Sigmoid colon (tissue), 6 donors: ENCODE measurements at regions not wholly inside any gene's neighbourhood (a gene's known extent, or its start where the extent isn't known, plus 50 kb on each side); places are given as distances from the start of the nearest gene placed in this dataset.

ENCODE experiments used
- DNase-seq: peaks from one replicate; pipeline ENCODE4 v3.0.0-alpha.2; 2019
- H3K27ac ChIP-seq, 4 donors: fragments of 200-600 bp; sonication (generic); one replicate each; pipeline ENCODE4 v1.5.1; 2016 to 2019; ENCODE audit warnings: mild to moderate bottlenecking in 1 of 4
- H3K27me3 ChIP-seq, 3 donors: fragments of 200-600 bp; sonication (generic); one replicate each; pipeline ENCODE4 v1.5.1; 2019; ENCODE audit warnings: mild to moderate bottlenecking in 1 of 3
- H3K36me3 ChIP-seq, 4 donors: fragments of 200-600 bp; sonication (generic); one replicate each; pipeline ENCODE4 v1.5.1; 2016 to 2019
- H3K4me1 ChIP-seq, 4 donors: fragments of 200-600 bp; sonication (generic); one replicate each; pipeline ENCODE4 v1.5.1; 2017 to 2019
- H3K4me3 ChIP-seq, 4 donors: fragments of 200-600 bp; sonication (generic); one replicate each; pipeline ENCODE4 v1.5.1; 2017 to 2019; ENCODE audit warnings: mild to moderate bottlenecking in 2 of 4, moderate library complexity in 1 of 4
- H3K9me3 ChIP-seq, 4 donors: fragments of 200-600 bp in 3 of 4; sonication (generic) in 3 of 4; one replicate each; pipeline versions ENCODE4 v1.5.1 to v1.6.1; 2013 to 2019
- CTCF ChIP-seq, 4 experiments: fragments of 450-650 bp in 3 of 4; fragments of 200-600 bp in 1 of 4; IDR thresholded peaks; one replicate each; pipeline ENCODE4 v1.5.1; 2016 to 2019; ENCODE audit warnings: antibody characterized with exemption in 4 of 4, mild to moderate bottlenecking in 3 of 4, moderate library complexity in 2 of 4
- EP300 ChIP-seq, 4 donors: sonication (generic); formaldehyde crosslinking; IDR thresholded peaks; one replicate each; pipeline ENCODE4 v1.6.1; 2017; ENCODE audit warnings: antibody characterized with exemption in 4 of 4
- POLR2A ChIP-seq, 2 donors: fragments of 450-650 bp; IDR thresholded peaks; one replicate each; pipeline ENCODE4 v1.6.1; 2016; ENCODE audit warnings: antibody characterized with exemption in 2 of 2, mild to moderate bottlenecking in 2 of 2, moderate library complexity in 2 of 2
- POLR2AphosphoS5 ChIP-seq, 4 donors: sonication (generic); formaldehyde crosslinking; IDR thresholded peaks; one replicate each; pipeline ENCODE4 v1.6.1; 2017; ENCODE audit warnings: antibody characterized with exemption in 4 of 4
- WGBS, 2 donors: extraction: QIAGEN DNeasy Blood & Tissue Kit; methylation state at CpG; one replicate each; pipeline ENCODE4 v1.1.7; 2013; 5-methylcytosine and 5-hydroxymethylcytosine counted together
- intact Hi-C: fragments of 100-400 bp; cut with DNase I; formaldehyde crosslinking; loops from one replicate; pipeline ENCODE4 v1.15.1; 2023
- donor health status: healthy with polysubstance abuse.
- donor health status: healthy.

- no peaks in the 10 kb centered on the region for H3K36me3 ChIP-seq
- no peak for DNase-seq
- no peak overlapping the region for H3K4me3 ChIP-seq
- TF ChIP-seq POLR2AphosphoS5 (IDR thresholded peaks at IDR 0.05) = no peak
- TF ChIP-seq EP300 (IDR thresholded peaks at IDR 0.05) = no peak
- no peak for TF ChIP-seq POLR2A (IDR thresholded peaks at IDR 0.05)
- no peak for TF ChIP-seq CTCF (IDR thresholded peaks at IDR 0.05)
- intact Hi-C loops = no loop called here
- 81% methylated on average over 2 of the region's 2 CpGs for WGBS, 2 donors
- no peaks in the 10 kb centered on the region for H3K4me1 ChIP-seq
- H3K27ac ChIP-seq = no peak overlapping the region
- no peaks in the 10 kb centered on the region for H3K27me3 ChIP-seq
- H3K9me3 ChIP-seq = no peaks in the 10 kb centered on the region
Observed at GRCh38 chr1:42006093-42006492, 87.4 kb upstream of the HIVEP3 start.

- H3K4me1 ChIP-seq = no peaks in the 10 kb centered on the region
- 89 to 90% methylated on average over 2 of the region's 2 CpGs for WGBS, 2 donors
- no peaks in the 10 kb centered on the region for H3K36me3 ChIP-seq
- H3K27ac ChIP-seq = no peak overlapping the region
- no peak for DNase-seq
- intact Hi-C loops = no loop called here
- H3K27me3 ChIP-seq = no peaks in the 10 kb centered on the region
- H3K9me3 ChIP-seq = no peaks in the 10 kb centered on the region
- H3K4me3 ChIP-seq = no peak overlapping the region
- TF ChIP-seq POLR2A (IDR thresholded peaks at IDR 0.05) (no peak), CTCF (IDR thresholded peaks at IDR 0.05) (no peak), POLR2AphosphoS5 (IDR thresholded peaks at IDR 0.05) (no peak), EP300 (IDR thresholded peaks at IDR 0.05) (no peak)
Observed at GRCh38 chr1:42005530-42005929, 86.8 kb upstream of the HIVEP3 start.

- no peaks in the 10 kb centered on the region for H3K27me3 ChIP-seq
- no peaks in the 10 kb centered on the region for H3K9me3 ChIP-seq
- H3K4me1 ChIP-seq = no peaks in the 10 kb centered on the region
- H3K27ac ChIP-seq = no peak overlapping the region
- no peak for TF ChIP-seq POLR2A (IDR thresholded peaks at IDR 0.05)
- TF ChIP-seq EP300 (IDR thresholded peaks at IDR 0.05) = no peak
- no peak for TF ChIP-seq CTCF (IDR thresholded peaks at IDR 0.05)
- no peak for TF ChIP-seq POLR2AphosphoS5 (IDR thresholded peaks at IDR 0.05)
- no peak overlapping the region for H3K4me3 ChIP-seq
- 70 to 87% methylated on average over 5 of the region's 5 CpGs for WGBS, 2 donors
- intact Hi-C loops = no loop called here
- no peaks in the 10 kb centered on the region for H3K36me3 ChIP-seq
- no peak for DNase-seq
Observed at GRCh38 chr1:42004860-42005259, 86.1 kb upstream of the HIVEP3 start.

GRCh38 chr1:42004322-42004721 is 85.6 kb upstream of the HIVEP3 start:
- 94 to 95% methylated on average over 4 of the region's 4 CpGs for WGBS, 2 donors
- H3K4me1 ChIP-seq = no peaks in the 10 kb centered on the region

More at GRCh38 chr1:42004322-42004721, 85.6 kb upstream of the HIVEP3 start:
- DNase-seq = no peak
- intact Hi-C loops = no loop called here
- Histone ChIP-seq H3K9me3 (no peaks in the 10 kb centered on the region), H3K27me3 (no peaks in the 10 kb centered on the region), H3K27ac (no peak overlapping the region), H3K4me3 (no peak overlapping the region), H3K36me3 (no peaks in the 10 kb centered on the region)
- TF ChIP-seq POLR2A (IDR thresholded peaks at IDR 0.05) (no peak), EP300 (IDR thresholded peaks at IDR 0.05) (no peak), CTCF (IDR thresholded peaks at IDR 0.05) (no peak), POLR2AphosphoS5 (IDR thresholded peaks at IDR 0.05) (no peak)
